B cell (primary cell): ENCODE measurements at regions not wholly inside any gene's neighbourhood (a gene's known extent, or its start where the extent isn't known, plus 50 kb on each side); places are given as distances from the start of the nearest gene placed in this dataset.

ENCODE experiments used
- ATAC-seq: fragments of 200-7000 bp; cut with Tn5 transposase; one replicate; pipeline ENCODE4 v1.10.0; 2021; ENCODE audit warnings: low read depth, mild to moderate bottlenecking, moderate number of reproducible peaks, moderate library complexity
- CTCF ChIA-PET: fragments of 350-600 bp; sonication (Branson Sonifier 250); formaldehyde crosslinking; loops from one replicate; lab custom pipeline; 2021; ENCODE audit warnings: antibody characterized with exemption, inconsistent platforms; lab: Charles Lee
- POLR2A ChIA-PET: fragments of 350-600 bp; sonication (Branson Sonifier 250); formaldehyde crosslinking; loops from one replicate; lab custom pipeline; 2021; ENCODE audit warnings: antibody characterized with exemption; lab: Charles Lee
- DNase-seq: peaks from one replicate; pipeline ENCODE4 v3.0.0; 2013
- H2AFZ ChIP-seq: 2 replicates; pipeline ENCODE4 v1.6.1; 2012; ENCODE audit warnings: mild to moderate bottlenecking, low read depth, low read length; ENCODE audit not compliant: insufficient read depth, poor library complexity, severe bottlenecking
- H3K27ac ChIP-seq, 2 donors: 1 replicate in 1 of 2; 2 replicates in 1 of 2; pipeline ENCODE4 v1.5.1; 2012 to 2013; ENCODE audit warnings: low read length in 2 of 2, mild to moderate bottlenecking in 2 of 2, moderate library complexity in 1 of 2
- H3K27me3 ChIP-seq, 4 experiments: fragments of 200-600 bp in 1 of 4; sonication (generic) in 1 of 4; replicated peaks in 1 of 4; 1 replicate in 2 of 4; 2 replicates in 2 of 4; pipeline versions ENCODE4 v1.6.1 to v1.7.0; 2013 to 2016; ENCODE audit warnings: low read length in 3 of 4, mild to moderate bottlenecking in 2 of 4, mixed read lengths in 1 of 4, moderate library complexity in 1 of 4; ENCODE audit not compliant: insufficient read depth in 4 of 4, control insufficient read depth in 3 of 4; ENCODE audit errors: control extremely low read depth in 1 of 4
- H3K36me3 ChIP-seq, 2 experiments: replicated peaks in 1 of 2; 1 replicate in 1 of 2; 2 replicates in 1 of 2; pipeline versions ENCODE4 v1.6.1 to v1.7.1; 2013; ENCODE audit warnings: low read length in 1 of 2; ENCODE audit not compliant: insufficient read depth in 2 of 2, control insufficient read depth in 1 of 2; ENCODE audit errors: control extremely low read depth in 1 of 2, extremely low read depth in 1 of 2
- H3K4me1 ChIP-seq, 2 donors: fragments of 200-600 bp in 1 of 2; sonication (generic) in 1 of 2; 1 replicate in 1 of 2; 2 replicates in 1 of 2; pipeline versions ENCODE4 v1.5.1 to v1.6.1; 2013 to 2017; ENCODE audit warnings: low read length in 2 of 2; ENCODE audit not compliant: control insufficient read depth in 2 of 2, insufficient read depth in 2 of 2
- H3K4me2 ChIP-seq: replicated peaks from 2 replicates; pipeline ENCODE3; 2012; ENCODE audit warnings: mild to moderate bottlenecking, low read depth, low read length; ENCODE audit not compliant: poor library complexity, severe bottlenecking
- H3K4me3 ChIP-seq, 5 experiments: fragments of 200-600 bp in 1 of 5; sonication (generic) in 1 of 5; 1 replicate in 3 of 5; 2 replicates in 2 of 5; pipeline versions ENCODE4 v1.5.1 to v1.7.0; 2011 to 2016; ENCODE audit warnings: low read length in 4 of 5, mild to moderate bottlenecking in 4 of 5, low read depth in 2 of 5, control low read depth in 1 of 5, moderate library complexity in 1 of 5; ENCODE audit not compliant: insufficient read depth in 1 of 5; ENCODE audit errors: control extremely low read depth in 1 of 5, extremely low read depth in 1 of 5
- H3K79me2 ChIP-seq: fragments of 200-600 bp; sonication (generic); one replicate; pipeline ENCODE4 v1.6.0; 2016; ENCODE audit warnings: low read length; ENCODE audit not compliant: control insufficient read depth, insufficient read depth
- H3K9ac ChIP-seq: fragments of 200-600 bp; sonication (generic); 2 replicates; pipeline ENCODE4 v1.6.1; 2017; ENCODE audit warnings: mild to moderate bottlenecking, low read length, moderate library complexity
- H3K9me3 ChIP-seq, 3 donors: one replicate each; pipeline versions ENCODE4 v1.6.1 to v1.7.1; 2013; ENCODE audit warnings: low read length in 2 of 3; ENCODE audit not compliant: control insufficient read depth in 2 of 3, insufficient read depth in 1 of 3; ENCODE audit errors: control extremely low read depth in 1 of 3
- H4K20me1 ChIP-seq: 2 replicates; pipeline ENCODE4 v1.6.0; 2012; ENCODE audit warnings: mild to moderate bottlenecking, low read length; ENCODE audit not compliant: insufficient read depth, control insufficient read depth, poor library complexity, severe bottlenecking
- H3K27ac Mint-ChIP-seq: one replicate; pipeline ENCODE4 v1.8.0; 2021; ENCODE audit warnings: mixed read lengths
- H3K27me3 Mint-ChIP-seq: one replicate; pipeline ENCODE4 v1.8.0; 2021; ENCODE audit warnings: mixed read lengths
- H3K4me1 Mint-ChIP-seq: one replicate; pipeline ENCODE4 v1.8.0; 2021; ENCODE audit warnings: mixed read lengths
- H3K4me3 Mint-ChIP-seq: one replicate; pipeline ENCODE4 v1.8.0; 2021; ENCODE audit warnings: mixed read lengths
- H3K9me3 Mint-ChIP-seq: one replicate; pipeline ENCODE4 v1.8.0; 2022; ENCODE audit warnings: mixed read lengths; ENCODE audit not compliant: insufficient read depth
- CTCF ChIP-seq: fragments of 200-600 bp; IDR thresholded peaks from one replicate; pipeline ENCODE4 v1.8.0; 2022; ENCODE audit warnings: antibody characterized with exemption, mild to moderate bottlenecking
- EZH2 ChIP-seq: IDR thresholded peaks from 2 replicates; pipeline ENCODE4 v1.6.1; 2012; ENCODE audit warnings: borderline replicate concordance, low read depth, mild to moderate bottlenecking, moderate library complexity, low read length; ENCODE audit not compliant: insufficient read depth, poor library complexity, severe bottlenecking
- WGBS: methylation state at CpG from one replicate; pipeline ENCODE4 v1.1.5; 2013; ENCODE audit warnings: missing lambda C conversion rate; ENCODE audit not compliant: insufficient coverage; 5-methylcytosine and 5-hydroxymethylcytosine counted together
- intact Hi-C: fragments of 100-400 bp; cut with micrococcal nuclease; formaldehyde crosslinking; loops from one replicate; pipeline ENCODE4 v1.10.0; 2022

GRCh38 chr13:76764429-76764828 is 121.8 kb downstream of the KCTD12 start:
- no peaks in the 10 kb centered on the region for H3K27me3 Mint-ChIP-seq
- H2AFZ ChIP-seq, result no peak overlapping the region
- H3K36me3 ChIP-seq, result no peaks in the 10 kb centered on the region
- ChIA-PET CTCF (no interaction called here), POLR2A (no interaction called here)
- H3K4me1 Mint-ChIP-seq, result no peaks in the 10 kb centered on the region
- H3K4me3 ChIP-seq, result no peak overlapping the region
- H3K27ac ChIP-seq, result no peak overlapping the region
- no peak overlapping the region for H3K9ac ChIP-seq
- no peaks in the 10 kb centered on the region for H3K9me3 Mint-ChIP-seq
- TF ChIP-seq EZH2 (no peak), CTCF (no peak)
- no peak overlapping the region for H3K27ac Mint-ChIP-seq
- no peaks in the 10 kb centered on the region for H3K9me3 ChIP-seq
- no peak for DNase-seq
- no peaks in the 10 kb centered on the region for H4K20me1 ChIP-seq
- no peaks in the 10 kb centered on the region for H3K4me1 ChIP-seq
- no peak overlapping the region for H3K4me3 Mint-ChIP-seq
- ATAC-seq, result no peak
- no CpG with 5 or more reads among the region's 1 CpG for WGBS
- H3K27me3 ChIP-seq, result no peaks in the 10 kb centered on the region
- intact Hi-C loops, result no loop called here
- H3K4me2 ChIP-seq, result no peak overlapping the region
- H3K79me2 ChIP-seq, result no peaks in the 10 kb centered on the region

GRCh38 chr13:76762721-76763120 is 123.5 kb downstream of the KCTD12 start:
- intact Hi-C loops, result no loop called here
- no peak for TF ChIP-seq EZH2
- no peak for TF ChIP-seq CTCF
- no peaks in the 10 kb centered on the region for H3K79me2 ChIP-seq
- no peak overlapping the region for H3K27ac ChIP-seq
- POLR2A ChIA-PET, result no interaction called here
- no peaks in the 10 kb centered on the region for H3K4me1 ChIP-seq
- H3K9me3 ChIP-seq, result no peaks in the 10 kb centered on the region
- Mint-ChIP-seq H3K27me3 (no peaks in the 10 kb centered on the region), H3K9me3 (no peaks in the 10 kb centered on the region), H3K4me1 (no peaks in the 10 kb centered on the region), H3K27ac (no peak overlapping the region), H3K4me3 (no peak overlapping the region)
- H4K20me1 ChIP-seq, result no peaks in the 10 kb centered on the region
- H3K9ac ChIP-seq, result no peak overlapping the region
- CTCF ChIA-PET, result no interaction called here
- no peak overlapping the region for H3K4me2 ChIP-seq
- ATAC-seq, result no peak
- no peaks in the 10 kb centered on the region for H3K27me3 ChIP-seq
- DNase-seq, result no peak
- H3K4me3 ChIP-seq, result no peak overlapping the region
- WGBS, result 100% methylated on average over 1 of the region's 2 CpGs
- H3K36me3 ChIP-seq, result no peaks in the 10 kb centered on the region
- no peak overlapping the region for H2AFZ ChIP-seq
